ENCODE measurements at regions not wholly inside any gene's neighbourhood (a gene's known extent, or its start where the extent isn't known, plus 50 kb on each side); places are given as distances from the start of the nearest gene placed in this dataset.

DNA sequence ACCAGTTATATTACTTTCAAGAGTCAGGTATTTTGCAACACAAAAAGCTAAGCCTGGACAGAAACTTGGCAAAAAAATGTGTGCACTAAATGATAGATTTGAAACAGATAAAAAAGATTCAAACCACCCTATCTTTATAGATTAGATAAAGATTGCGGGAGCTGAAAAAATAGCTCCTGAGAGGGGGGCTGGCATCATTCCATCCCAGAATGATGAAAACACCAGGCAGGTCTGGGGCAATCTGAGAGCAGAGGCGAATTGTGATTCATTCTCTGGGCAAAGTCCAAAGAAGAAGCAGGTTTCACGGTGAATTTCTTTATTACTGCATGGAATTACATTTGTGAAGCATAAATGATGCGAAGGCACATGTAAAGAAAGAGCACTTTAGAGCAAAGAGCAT lies 168.5 kb upstream of the DMD start:
- TF ChIP-seq JUND (IDR thresholded peaks at IDR 0.05) = no peak
- TF ChIP-seq, protein P1, sequence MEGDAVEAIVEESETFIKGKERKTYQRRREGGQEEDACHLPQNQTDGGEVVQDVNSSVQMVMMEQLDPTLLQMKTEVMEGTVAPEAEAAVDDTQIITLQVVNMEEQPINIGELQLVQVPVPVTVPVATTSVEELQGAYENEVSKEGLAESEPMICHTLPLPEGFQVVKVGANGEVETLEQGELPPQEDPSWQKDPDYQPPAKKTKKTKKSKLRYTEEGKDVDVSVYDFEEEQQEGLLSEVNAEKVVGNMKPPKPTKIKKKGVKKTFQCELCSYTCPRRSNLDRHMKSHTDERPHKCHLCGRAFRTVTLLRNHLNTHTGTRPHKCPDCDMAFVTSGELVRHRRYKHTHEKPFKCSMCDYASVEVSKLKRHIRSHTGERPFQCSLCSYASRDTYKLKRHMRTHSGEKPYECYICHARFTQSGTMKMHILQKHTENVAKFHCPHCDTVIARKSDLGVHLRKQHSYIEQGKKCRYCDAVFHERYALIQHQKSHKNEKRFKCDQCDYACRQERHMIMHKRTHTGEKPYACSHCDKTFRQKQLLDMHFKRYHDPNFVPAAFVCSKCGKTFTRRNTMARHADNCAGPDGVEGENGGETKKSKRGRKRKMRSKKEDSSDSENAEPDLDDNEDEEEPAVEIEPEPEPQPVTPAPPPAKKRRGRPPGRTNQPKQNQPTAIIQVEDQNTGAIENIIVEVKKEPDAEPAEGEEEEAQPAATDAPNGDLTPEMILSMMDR (IDR thresholded peaks at IDR 0.05) = no peak
- TF ChIP-seq EP300 (IDR thresholded peaks at IDR 0.05; ENCODE audit: borderline replicate concordance in 1 of 2, low read depth in 1 of 2, low read length in 1 of 2) = no peak

Data from SK-N-SH (cell line).